Stomach (tissue), 4 donors: ENCODE measurements at regions not wholly inside any gene's neighbourhood (a gene's known extent, or its start where the extent isn't known, plus 50 kb on each side); places are given as distances from the start of the nearest gene placed in this dataset.

Source experiments
- EP300 ChIP-seq: sonication (generic); formaldehyde crosslinking; IDR thresholded peaks from one replicate; pipeline ENCODE4 v1.6.1; 2017; ENCODE audit warnings: antibody characterized with exemption
- POLR2A ChIP-seq, 4 donors: fragments of 450-650 bp; IDR thresholded peaks; one replicate each; pipeline ENCODE4 v1.6.1; 2016; ENCODE audit warnings: antibody characterized with exemption in 4 of 4, control low read depth in 2 of 4, mild to moderate bottlenecking in 1 of 4, moderate library complexity in 1 of 4
- TF ChIP-seq, protein P1 (sequence below), 7 experiments: fragments of 450-650 bp in 4 of 7; fragments of 200-600 bp in 3 of 7; sonication (generic) in 3 of 7; IDR thresholded peaks; one replicate each; pipeline ENCODE4 v1.5.1; 2016 to 2019; ENCODE audit warnings: antibody characterized with exemption in 7 of 7, control low read depth in 2 of 7, mild to moderate bottlenecking in 1 of 7

- TF ChIP-seq, protein P1, sequence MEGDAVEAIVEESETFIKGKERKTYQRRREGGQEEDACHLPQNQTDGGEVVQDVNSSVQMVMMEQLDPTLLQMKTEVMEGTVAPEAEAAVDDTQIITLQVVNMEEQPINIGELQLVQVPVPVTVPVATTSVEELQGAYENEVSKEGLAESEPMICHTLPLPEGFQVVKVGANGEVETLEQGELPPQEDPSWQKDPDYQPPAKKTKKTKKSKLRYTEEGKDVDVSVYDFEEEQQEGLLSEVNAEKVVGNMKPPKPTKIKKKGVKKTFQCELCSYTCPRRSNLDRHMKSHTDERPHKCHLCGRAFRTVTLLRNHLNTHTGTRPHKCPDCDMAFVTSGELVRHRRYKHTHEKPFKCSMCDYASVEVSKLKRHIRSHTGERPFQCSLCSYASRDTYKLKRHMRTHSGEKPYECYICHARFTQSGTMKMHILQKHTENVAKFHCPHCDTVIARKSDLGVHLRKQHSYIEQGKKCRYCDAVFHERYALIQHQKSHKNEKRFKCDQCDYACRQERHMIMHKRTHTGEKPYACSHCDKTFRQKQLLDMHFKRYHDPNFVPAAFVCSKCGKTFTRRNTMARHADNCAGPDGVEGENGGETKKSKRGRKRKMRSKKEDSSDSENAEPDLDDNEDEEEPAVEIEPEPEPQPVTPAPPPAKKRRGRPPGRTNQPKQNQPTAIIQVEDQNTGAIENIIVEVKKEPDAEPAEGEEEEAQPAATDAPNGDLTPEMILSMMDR (IDR thresholded peaks at IDR 0.05) = no peak
- TF ChIP-seq EP300 (no peak), POLR2A (IDR thresholded peaks at IDR 0.05) (no peak)
These were observed 256.8 kb downstream of the PLOD2 start for GRCh38 chr3:145904138-145904537.
